ENCODE measurements at regions not wholly inside any gene's neighbourhood (a gene's known extent, or its start where the extent isn't known, plus 50 kb on each side); places are given as distances from the start of the nearest gene placed in this dataset.
A peak's percentile ranks its signal among the peaks of the same experiment; 100 is the strongest.
"Not testable (repeated sequence)": the region's sequence is repeated elsewhere in the genome, so short reads cannot be mapped to it uniquely, and the experiment has no call there.

DNA sequence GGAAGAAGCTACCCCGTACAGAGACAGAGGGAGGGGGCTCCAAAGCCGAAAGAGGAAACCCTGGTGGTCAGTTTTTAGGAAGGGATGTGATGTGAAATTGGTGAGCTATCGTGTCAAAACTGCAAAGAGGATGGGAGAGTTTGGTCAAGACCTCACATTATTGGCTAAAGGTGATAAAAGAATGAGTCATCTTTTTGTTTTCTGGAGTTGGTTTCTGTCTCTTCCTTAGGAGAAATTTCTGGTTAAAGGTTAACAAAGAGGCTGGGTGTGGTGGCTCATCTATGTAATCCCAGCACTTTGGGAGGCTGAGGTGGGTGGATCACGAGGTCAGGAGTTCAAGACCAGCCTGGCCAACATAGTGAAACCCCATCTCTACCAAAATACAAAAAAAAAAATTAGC, 217.8 kb upstream of the CBLB start:
- ATAC-seq = no peak
- H3K4me1 Mint-ChIP-seq (ENCODE audit: low read depth) = peaks cover 7% of the 10 kb centered on the region
- H3K9me3 Mint-ChIP-seq = no peaks in the 10 kb centered on the region
- H3K36me3 Mint-ChIP-seq (ENCODE audit: insufficient read depth) = no peaks in the 10 kb centered on the region
- no peak overlapping the region for H3K4me3 Mint-ChIP-seq
- no peak for DNase-seq
- no peaks in the 10 kb centered on the region for H3K27me3 Mint-ChIP-seq (ENCODE audit: low read depth)

DNA sequence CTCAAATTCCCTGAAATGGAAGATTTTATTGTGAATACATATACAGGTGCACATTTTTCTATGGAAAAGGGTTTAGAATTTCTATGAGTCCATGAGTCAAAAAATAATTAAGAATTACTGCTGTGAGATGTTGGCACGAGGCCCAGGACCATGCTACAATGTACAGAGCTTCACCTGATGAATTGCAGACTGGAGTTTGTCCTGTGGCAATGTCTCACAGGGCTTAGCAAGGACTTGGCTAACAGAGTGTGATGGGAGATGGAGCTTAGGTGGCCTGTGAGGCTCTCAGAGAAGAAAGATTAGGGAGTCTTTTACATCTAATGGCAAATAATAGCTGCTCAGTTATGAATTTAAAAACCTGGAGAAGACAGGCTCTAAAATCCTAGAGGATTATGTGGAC, 219.5 kb upstream of the CBLB start:
- no peak for ATAC-seq
- no peak overlapping the region for H3K4me3 Mint-ChIP-seq
- H3K4me1 Mint-ChIP-seq (ENCODE audit: low read depth) = peaks cover under 1% of the 10 kb centered on the region
- no peaks in the 10 kb centered on the region for H3K27me3 Mint-ChIP-seq (ENCODE audit: low read depth)
- H3K36me3 Mint-ChIP-seq (ENCODE audit: insufficient read depth) = no peaks in the 10 kb centered on the region
- H3K9me3 Mint-ChIP-seq = no peaks in the 10 kb centered on the region
- DNase-seq = no peak

GRCh38 chr3:106088899-106089298, 220.1 kb upstream of the CBLB start:
- Mint-ChIP-seq H3K4me1 (ENCODE audit: low read depth) (no peaks in the 10 kb centered on the region), H3K27me3 (ENCODE audit: low read depth) (no peaks in the 10 kb centered on the region), H3K9me3 (no peaks in the 10 kb centered on the region), H3K36me3 (ENCODE audit: insufficient read depth) (no peaks in the 10 kb centered on the region), H3K4me3 (no peak overlapping the region)
- no peak for ATAC-seq
- DNase-seq = no peak

- Mint-ChIP-seq H3K27me3 (ENCODE audit: low read depth) (no peaks in the 10 kb centered on the region), H3K4me3 (no peak overlapping the region), H3K9me3 (no peaks in the 10 kb centered on the region), H3K36me3 (ENCODE audit: insufficient read depth) (no peaks in the 10 kb centered on the region), H3K4me1 (ENCODE audit: low read depth) (no peaks in the 10 kb centered on the region)
- ATAC-seq (no peak), DNase-seq (no peak)
These were observed 221.0 kb upstream of the CBLB start for GRCh38 chr3:106089806-106090205.

DNA sequence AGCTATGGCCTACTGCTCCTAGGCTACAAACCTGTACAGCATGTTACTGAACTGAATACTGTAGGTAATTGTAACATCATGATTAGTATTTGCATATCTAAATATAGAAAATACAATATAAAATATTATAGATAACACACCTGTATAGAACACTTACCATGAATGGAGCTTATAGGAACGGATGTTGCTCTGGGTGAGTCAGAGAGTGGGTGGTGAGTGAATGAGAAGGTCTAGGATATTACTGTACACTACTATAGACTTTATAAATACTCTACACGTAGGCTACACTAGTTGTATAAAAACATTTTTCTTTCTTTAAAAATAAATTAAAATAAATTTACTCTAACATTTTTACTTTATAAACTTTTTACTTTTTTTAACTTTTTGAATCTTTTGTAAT, 224.0 kb upstream of the CBLB start:
- H3K36me3 Mint-ChIP-seq (ENCODE audit: insufficient read depth) = no peaks in the 10 kb centered on the region
- peak in 1 of 2 donors; percentile 66 for ATAC-seq

GRCh38 chr3:106093616-106094015, 224.8 kb upstream of the CBLB start:
- ATAC-seq (no peak), DNase-seq (no peak)
- no peaks in the 10 kb centered on the region for H3K27me3 Mint-ChIP-seq (ENCODE audit: low read depth)

More for the DNA sequence above, 224.0 kb upstream of the CBLB start:
- H3K4me3 Mint-ChIP-seq = no peak overlapping the region
- no peak for DNase-seq
- no peaks in the 10 kb centered on the region for H3K9me3 Mint-ChIP-seq
- no peaks in the 10 kb centered on the region for H3K27me3 Mint-ChIP-seq (ENCODE audit: low read depth)
- H3K4me1 Mint-ChIP-seq (ENCODE audit: low read depth) = no peaks in the 10 kb centered on the region

DNA sequence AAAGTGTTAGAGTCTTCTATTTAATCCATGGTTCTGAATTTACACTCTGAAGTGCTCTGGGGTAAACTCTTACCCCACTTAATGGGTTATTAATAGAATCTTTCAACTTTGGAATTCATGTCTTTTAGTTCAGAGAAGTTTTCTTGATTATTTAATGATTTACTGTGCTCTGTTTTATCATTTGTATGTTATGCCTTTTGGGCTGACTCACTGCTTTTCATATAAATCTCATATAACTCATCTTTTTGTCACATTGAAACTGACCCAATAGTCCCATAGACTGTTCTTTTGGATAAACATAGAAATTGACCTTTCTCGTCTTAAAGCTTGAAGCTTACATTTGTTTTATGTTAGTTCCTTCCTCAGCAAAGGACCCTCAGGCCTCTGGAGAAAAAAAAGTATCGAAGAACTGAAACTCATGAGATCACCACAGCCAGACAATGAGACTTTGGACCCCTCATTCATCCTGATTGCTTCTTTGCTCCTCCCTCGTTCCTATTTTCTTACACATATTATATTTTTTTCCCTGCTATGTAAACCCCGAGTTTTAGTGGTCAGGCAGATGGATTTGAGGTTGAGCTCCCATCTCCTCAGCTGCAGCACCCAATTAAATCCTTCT, 229.1 kb upstream of the CBLB start:
- no peak for ATAC-seq
- Mint-ChIP-seq H3K4me1 (ENCODE audit: low read depth) (no peaks in the 10 kb centered on the region), H3K9me3 (peaks cover 11% of the 10 kb centered on the region), H3K4me3 (no peak overlapping the region), H3K36me3 (ENCODE audit: insufficient read depth) (peaks cover 2% of the 10 kb centered on the region), H3K27me3 (ENCODE audit: low read depth) (no peaks in the 10 kb centered on the region)
- DNase-seq = no peak

More at GRCh38 chr3:106093616-106094015, 224.8 kb upstream of the CBLB start:
- Mint-ChIP-seq H3K9me3 (no peaks in the 10 kb centered on the region), H3K4me1 (ENCODE audit: low read depth) (no peaks in the 10 kb centered on the region), H3K36me3 (ENCODE audit: insufficient read depth) (no peaks in the 10 kb centered on the region), H3K4me3 (no peak overlapping the region)

- no peaks in the 10 kb centered on the region for H3K4me1 Mint-ChIP-seq (ENCODE audit: low read depth)
- peaks cover 2% of the 10 kb centered on the region for H3K36me3 Mint-ChIP-seq (ENCODE audit: insufficient read depth)
- H3K27me3 Mint-ChIP-seq (ENCODE audit: low read depth) = no peaks in the 10 kb centered on the region
- ATAC-seq (no peak), DNase-seq (no peak)
- no peak overlapping the region for H3K4me3 Mint-ChIP-seq
- peaks cover 15% of the 10 kb centered on the region for H3K9me3 Mint-ChIP-seq
These were observed 234.6 kb upstream of the CBLB start for GRCh38 chr3:106103383-106103782.

DNA sequence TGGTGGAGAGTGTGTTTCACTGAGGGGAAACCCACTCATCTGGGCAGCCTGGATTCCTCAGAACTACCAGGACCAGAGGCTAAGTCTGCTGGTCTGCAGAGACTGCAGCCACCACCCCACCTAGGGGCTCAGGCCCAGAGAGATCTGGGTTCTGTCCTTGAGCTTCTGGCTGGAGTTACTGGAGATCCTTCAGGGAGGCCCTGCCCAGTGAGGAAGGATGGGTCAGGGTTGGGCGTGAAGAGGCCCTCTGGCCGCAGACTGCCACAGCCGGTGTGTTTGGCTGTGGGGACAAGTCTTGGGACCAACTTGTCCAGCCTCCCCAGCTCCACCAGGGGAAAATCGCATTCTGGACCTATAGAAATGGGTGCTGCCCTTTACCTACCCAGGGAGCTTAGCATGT, 235.3 kb upstream of the CBLB start:
- peaks cover 2% of the 10 kb centered on the region for H3K36me3 Mint-ChIP-seq (ENCODE audit: insufficient read depth)

GRCh38 chr3:106108925-106109324, 240.1 kb upstream of the CBLB start:
- ATAC-seq = no peak
- H3K4me3 Mint-ChIP-seq = no peak overlapping the region
- peaks cover 12% of the 10 kb centered on the region for H3K4me1 Mint-ChIP-seq (ENCODE audit: low read depth)
- no peak for DNase-seq
- H3K27me3 Mint-ChIP-seq (ENCODE audit: low read depth) = no peaks in the 10 kb centered on the region
- no peaks in the 10 kb centered on the region for H3K9me3 Mint-ChIP-seq
- H3K36me3 Mint-ChIP-seq (ENCODE audit: insufficient read depth) = no peaks in the 10 kb centered on the region

More for the DNA sequence above, 235.3 kb upstream of the CBLB start:
- ATAC-seq (no peak), DNase-seq (no peak)
- Mint-ChIP-seq H3K4me1 (ENCODE audit: low read depth) (peaks cover 5% of the 10 kb centered on the region), H3K9me3 (peaks cover 15% of the 10 kb centered on the region), H3K27me3 (ENCODE audit: low read depth) (no peaks in the 10 kb centered on the region), H3K4me3 (no peak overlapping the region)

DNA sequence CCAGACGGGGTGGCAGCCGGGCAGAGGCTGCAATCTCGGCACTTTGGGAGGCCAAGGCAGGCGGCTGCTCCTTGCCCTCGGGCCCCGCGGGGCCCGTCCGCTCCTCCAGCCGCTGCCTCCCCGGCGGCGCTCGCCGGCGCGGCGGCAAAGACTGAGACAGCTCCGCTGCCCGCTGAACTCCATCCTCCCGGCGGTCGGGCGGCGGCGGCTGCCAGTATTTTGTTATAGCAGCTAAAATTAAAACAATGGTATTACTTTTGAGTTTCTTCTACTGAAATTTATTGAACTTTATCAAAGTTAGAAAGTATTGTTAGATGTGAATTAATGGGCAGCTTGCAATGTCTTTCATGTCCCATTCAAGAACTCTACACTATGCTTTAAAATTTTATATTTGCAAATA, 243.7 kb upstream of the CBLB start:
- not testable (repeated sequence) for H3K4me3 Mint-ChIP-seq; DNase-seq; ATAC-seq; H3K9me3 Mint-ChIP-seq; H3K27me3 Mint-ChIP-seq (ENCODE audit: low read depth); H3K36me3 Mint-ChIP-seq (ENCODE audit: insufficient read depth)
- peaks cover 12% of the 10 kb centered on the region for H3K4me1 Mint-ChIP-seq (ENCODE audit: low read depth)

GRCh38 chr3:106113747-106114146, 244.9 kb upstream of the CBLB start:
- no peaks in the 10 kb centered on the region for H3K27me3 Mint-ChIP-seq (ENCODE audit: low read depth)
- H3K9me3 Mint-ChIP-seq = no peaks in the 10 kb centered on the region

GRCh38 chr3:106114220-106114619, 245.4 kb upstream of the CBLB start:
- ATAC-seq (no peak), DNase-seq (no peak)
- Mint-ChIP-seq H3K36me3 (ENCODE audit: insufficient read depth) (no peaks in the 10 kb centered on the region), H3K4me1 (ENCODE audit: low read depth) (peaks cover 12% of the 10 kb centered on the region), H3K27me3 (ENCODE audit: low read depth) (no peaks in the 10 kb centered on the region), H3K9me3 (no peaks in the 10 kb centered on the region), H3K4me3 (no peak overlapping the region)

More at GRCh38 chr3:106113747-106114146, 244.9 kb upstream of the CBLB start:
- Mint-ChIP-seq H3K4me3 (no peak overlapping the region), H3K4me1 (ENCODE audit: low read depth) (peaks cover 12% of the 10 kb centered on the region), H3K36me3 (ENCODE audit: insufficient read depth) (no peaks in the 10 kb centered on the region)
- no peak for ATAC-seq
- DNase-seq = no peak

GRCh38 chr3:106114848-106115247, 246.0 kb upstream of the CBLB start:
- ATAC-seq = no peak
- DNase-seq = no peak
- Mint-ChIP-seq H3K4me1 (ENCODE audit: low read depth) (peaks cover 12% of the 10 kb centered on the region), H3K36me3 (ENCODE audit: insufficient read depth) (no peaks in the 10 kb centered on the region), H3K4me3 (no peak overlapping the region), H3K27me3 (ENCODE audit: low read depth) (no peaks in the 10 kb centered on the region), H3K9me3 (no peaks in the 10 kb centered on the region)

GRCh38 chr3:106115557-106115956, 246.7 kb upstream of the CBLB start:
- Mint-ChIP-seq H3K36me3 (ENCODE audit: insufficient read depth) (no peaks in the 10 kb centered on the region), H3K4me1 (ENCODE audit: low read depth) (peaks cover 18% of the 10 kb centered on the region), H3K9me3 (no peaks in the 10 kb centered on the region), H3K4me3 (no peak overlapping the region), H3K27me3 (ENCODE audit: low read depth) (no peaks in the 10 kb centered on the region)
- no peak for DNase-seq
- no peak for ATAC-seq

Measured in activated T-cell treated with anti-CD3 and anti-CD28 coated beads, Interleukin-2, amount 50 U/mL, for 4 hours (primary cell).